22Rv1 (cell line): ENCODE measurements at regions not wholly inside any gene's neighbourhood (a gene's known extent, or its start where the extent isn't known, plus 50 kb on each side); places are given as distances from the start of the nearest gene placed in this dataset.

ENCODE experiments used
- CTCF ChIP-seq: fragments of 450-650 bp; IDR thresholded peaks from 2 replicates; pipeline ENCODE4 v1.5.1; 2017; ENCODE audit warnings: mild to moderate bottlenecking
- ZFX ChIP-seq: fragments of 450-650 bp; IDR thresholded peaks from 2 replicates; pipeline ENCODE4 v1.6.1; 2017; ENCODE audit warnings: antibody characterized with exemption, borderline replicate concordance

GRCh38 chr6:28794175-28795002, 129.4 kb downstream of the TRIM27 start:
- TF ChIP-seq CTCF (no peak), ZFX (no peak)
